ENCODE measurements at regions not wholly inside any gene's neighbourhood (a gene's known extent, or its start where the extent isn't known, plus 50 kb on each side); places are given as distances from the start of the nearest gene placed in this dataset.
"Not testable (repeated sequence)": the region's sequence is repeated elsewhere in the genome, so short reads cannot be mapped to it uniquely, and the experiment has no call there.

- no peak for DNase-seq (ENCODE audit: extremely low spot score)
- POLR2A ChIA-PET, result no interaction called here
- CTCF ChIA-PET, result no interaction called here
- TF ChIP-seq ELF4 (IDR thresholded peaks at IDR 0.05), result no peak
- no peak for TF ChIP-seq ARNT (IDR thresholded peaks at IDR 0.05)
- no peak for TF ChIP-seq SP1 (IDR thresholded peaks at IDR 0.05)
- no peak for TF ChIP-seq CTBP1 (IDR thresholded peaks at IDR 0.05; ENCODE audit: borderline replicate concordance)
- TF ChIP-seq TARDBP (IDR thresholded peaks at IDR 0.05), result no peak
- TF ChIP-seq HDGF (IDR thresholded peaks at IDR 0.05; ENCODE audit: borderline replicate concordance), result no peak
- no peak for TF ChIP-seq BHLHE40 (IDR thresholded peaks at IDR 0.05; ENCODE audit: borderline replicate concordance)
- no peak for TF ChIP-seq L3MBTL2 (conservative IDR thresholded peaks at IDR 0.05)
These were observed 635.3 kb downstream of the UTRN start for GRCh38 chr6:144920391-144920961.

GRCh38 chr6:144921206-144921975, 636.3 kb downstream of the UTRN start:
- no peak for DNase-seq (ENCODE audit: extremely low spot score)
- CTCF ChIA-PET, result no interaction called here
- POLR2A ChIA-PET, result no interaction called here
- TF ChIP-seq FOXM1 (IDR thresholded peaks at IDR 0.05; ENCODE audit: borderline replicate concordance) (no peak), ELF4 (IDR thresholded peaks at IDR 0.05) (no peak), FOXA1 (IDR thresholded peaks at IDR 0.05) (no peak), SP1 (IDR thresholded peaks at IDR 0.05) (no peak), SUZ12 (IDR thresholded peaks at IDR 0.05) (no peak), ARNT (IDR thresholded peaks at IDR 0.05) (no peak), L3MBTL2 (conservative IDR thresholded peaks at IDR 0.05) (no peak), CTBP1 (IDR thresholded peaks at IDR 0.05; ENCODE audit: borderline replicate concordance) (no peak), LEF1 (IDR thresholded peaks at IDR 0.05; ENCODE audit: borderline replicate concordance) (no peak), BHLHE40 (IDR thresholded peaks at IDR 0.05; ENCODE audit: borderline replicate concordance) (no peak), HDGF (IDR thresholded peaks at IDR 0.05; ENCODE audit: borderline replicate concordance) (no peak), FOXK2 (IDR thresholded peaks at IDR 0.05) (no peak), NFRKB (IDR thresholded peaks at IDR 0.05) (no peak), ZNF384 (IDR thresholded peaks at IDR 0.05) (no peak), TARDBP (IDR thresholded peaks at IDR 0.05) (no peak), PKNOX1 (IDR thresholded peaks at IDR 0.05) (no peak)

GRCh38 chr6:144922120-144922722, 637.1 kb downstream of the UTRN start:
- POLR2A ChIA-PET, result no interaction called here
- TF ChIP-seq NFRKB (IDR thresholded peaks at IDR 0.05), result no peak
- TF ChIP-seq LEF1 (IDR thresholded peaks at IDR 0.05; ENCODE audit: borderline replicate concordance), result no peak
- no peak for TF ChIP-seq HDGF (IDR thresholded peaks at IDR 0.05; ENCODE audit: borderline replicate concordance)
- TF ChIP-seq ELF4 (IDR thresholded peaks at IDR 0.05), result no peak
- no peak for TF ChIP-seq FOXK2 (IDR thresholded peaks at IDR 0.05)
- no peak for TF ChIP-seq ZNF384 (IDR thresholded peaks at IDR 0.05)
- no peak for TF ChIP-seq FOXM1 (IDR thresholded peaks at IDR 0.05; ENCODE audit: borderline replicate concordance)
- no peak for TF ChIP-seq BHLHE40 (IDR thresholded peaks at IDR 0.05; ENCODE audit: borderline replicate concordance)
- TF ChIP-seq PKNOX1 (IDR thresholded peaks at IDR 0.05), result no peak
- no peak for TF ChIP-seq CTBP1 (IDR thresholded peaks at IDR 0.05; ENCODE audit: borderline replicate concordance)
- TF ChIP-seq TARDBP (IDR thresholded peaks at IDR 0.05), result no peak
- no peak for TF ChIP-seq SUZ12 (IDR thresholded peaks at IDR 0.05)
- TF ChIP-seq L3MBTL2 (conservative IDR thresholded peaks at IDR 0.05), result no peak
- TF ChIP-seq ARNT (IDR thresholded peaks at IDR 0.05), result no peak
- no peak for TF ChIP-seq SP1 (IDR thresholded peaks at IDR 0.05)
- no peak for TF ChIP-seq FOXA1 (IDR thresholded peaks at IDR 0.05)
- DNase-seq (ENCODE audit: extremely low spot score), result no peak
- CTCF ChIA-PET, result no interaction called here

GRCh38 chr6:144922771-144923490, 637.8 kb downstream of the UTRN start:
- CTCF ChIA-PET; DNase-seq (ENCODE audit: extremely low spot score); POLR2A ChIA-PET: not testable (repeated sequence)

- POLR2A ChIA-PET; DNase-seq (ENCODE audit: extremely low spot score); CTCF ChIA-PET: not testable (repeated sequence)
These were observed 638.3 kb downstream of the UTRN start for GRCh38 chr6:144923491-144923787.

- POLR2A ChIA-PET, result no interaction called here
- TF ChIP-seq CTBP1 (IDR thresholded peaks at IDR 0.05; ENCODE audit: borderline replicate concordance) (no peak), ZNF384 (IDR thresholded peaks at IDR 0.05) (no peak), TARDBP (IDR thresholded peaks at IDR 0.05) (no peak), SUZ12 (IDR thresholded peaks at IDR 0.05) (no peak), ELF4 (IDR thresholded peaks at IDR 0.05) (no peak), LEF1 (IDR thresholded peaks at IDR 0.05; ENCODE audit: borderline replicate concordance) (no peak), ARNT (IDR thresholded peaks at IDR 0.05) (no peak), FOXA1 (IDR thresholded peaks at IDR 0.05) (no peak)
- no peak for DNase-seq (ENCODE audit: extremely low spot score)
- CTCF ChIA-PET, result interaction anchor here (0.7 kb wide), 1 partner anchor 284 kb away, joined by 4 read pairs; no protein-coding TSS in a partner anchor
These were observed 643.7 kb downstream of the UTRN start for GRCh38 chr6:144928847-144929246.
